DMS 273 treated with DMSO at 0.1 percent for 48 hours (cell line): ENCODE measurements at regions not wholly inside any gene's neighbourhood (a gene's known extent, or its start where the extent isn't known, plus 50 kb on each side); places are given as distances from the start of the nearest gene placed in this dataset.

ENCODE experiments used
- DNase-seq: peaks from one replicate; lab custom pipeline; 2025; lab: John Stamatoyannopoulos, UW

- no peak for DNase-seq
These were observed 207.9 kb downstream of the PTPRU start for GRCh38 chr1:29444081-29444715.

GRCh38 chr1:29441916-29442668 lies 205.8 kb downstream of the PTPRU start:
- no peak for DNase-seq

DNA sequence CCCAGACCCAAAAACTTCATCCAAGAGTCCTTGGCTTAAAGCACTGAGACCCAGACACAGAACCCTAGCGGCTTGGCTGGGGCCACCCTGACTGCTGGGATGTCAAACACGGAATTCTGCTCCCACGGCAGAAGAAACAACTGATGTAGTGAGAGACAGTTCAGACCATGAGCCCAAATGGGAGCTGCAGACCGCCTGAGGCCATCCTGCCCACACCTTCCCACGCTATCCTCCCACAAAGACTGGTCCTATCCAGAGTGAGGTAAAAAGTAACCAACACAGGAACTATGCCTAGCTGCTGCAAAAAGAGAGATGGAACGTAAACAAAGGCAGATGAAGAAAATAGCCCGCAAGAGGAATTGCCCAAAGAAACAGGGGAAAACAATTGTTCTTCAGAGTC lies 203.3 kb downstream of the PTPRU start:
- no peak for DNase-seq

DNA sequence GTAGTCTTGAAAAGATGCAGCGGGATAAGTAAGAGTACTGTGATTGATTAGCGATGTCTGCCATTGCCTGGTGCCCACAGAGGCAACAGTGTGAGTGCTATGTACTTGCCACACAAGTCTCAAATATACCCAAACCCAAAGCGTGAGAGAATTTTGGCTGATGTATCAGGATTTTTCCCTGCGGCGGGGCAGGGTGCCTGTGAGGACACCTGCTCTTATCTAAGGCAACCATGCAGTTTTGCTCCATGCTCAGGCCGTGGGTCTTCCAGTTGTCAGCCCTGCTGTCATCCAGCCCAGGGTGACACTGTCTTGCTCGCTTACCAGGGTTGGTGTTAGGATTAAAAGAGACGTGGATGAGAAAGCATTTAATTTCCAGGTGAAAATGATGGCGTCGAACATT lies 202.7 kb downstream of the PTPRU start:
- no peak for DNase-seq

GRCh38 chr1:29437946-29438345 lies 201.6 kb downstream of the PTPRU start:
- DNase-seq = no peak

GRCh38 chr1:29436181-29436785 lies 200.0 kb downstream of the PTPRU start:
- DNase-seq = no peak

GRCh38 chr1:29433830-29434229 lies 197.5 kb downstream of the PTPRU start:
- DNase-seq = no peak

DNA sequence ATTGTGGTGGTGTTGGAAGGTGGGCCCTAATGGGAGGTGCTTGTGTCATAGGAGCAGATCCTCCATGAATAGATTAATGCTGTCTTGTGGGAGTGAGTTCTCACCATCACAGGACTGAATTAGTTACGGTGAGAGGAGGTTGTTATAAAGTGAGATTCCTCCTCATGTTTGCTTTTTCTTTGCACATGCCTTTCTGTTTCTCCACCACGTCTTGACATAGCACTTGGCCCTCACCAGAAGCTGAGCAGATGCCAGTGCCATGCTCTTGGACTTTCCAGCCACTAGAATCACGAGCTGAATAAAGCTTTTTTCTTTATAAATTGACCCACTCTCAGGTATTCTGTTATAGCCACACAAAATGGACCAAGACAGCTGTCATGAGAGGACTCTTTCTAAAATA lies 194.8 kb downstream of the PTPRU start:
- DNase-seq = no peak

DNA sequence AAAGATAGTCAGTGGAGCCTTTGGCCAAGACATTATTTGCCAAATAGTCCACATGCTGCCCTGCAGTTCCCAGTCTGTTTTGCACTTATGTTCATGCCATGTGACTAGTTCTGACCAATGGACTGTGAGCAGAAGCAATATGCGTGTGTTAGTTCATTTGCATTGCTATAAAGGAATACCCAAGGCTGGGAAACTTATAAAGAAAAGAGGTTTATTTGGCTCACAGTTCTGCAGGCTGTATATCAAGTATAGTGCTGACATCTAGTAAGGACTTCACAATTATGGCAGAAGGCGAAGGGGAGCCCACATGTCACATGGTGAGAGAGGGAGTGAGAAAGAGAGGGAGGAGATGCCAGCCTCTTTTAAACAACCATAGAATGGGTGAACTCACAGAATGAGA lies 193.3 kb downstream of the PTPRU start:
- DNase-seq = no peak

DNA sequence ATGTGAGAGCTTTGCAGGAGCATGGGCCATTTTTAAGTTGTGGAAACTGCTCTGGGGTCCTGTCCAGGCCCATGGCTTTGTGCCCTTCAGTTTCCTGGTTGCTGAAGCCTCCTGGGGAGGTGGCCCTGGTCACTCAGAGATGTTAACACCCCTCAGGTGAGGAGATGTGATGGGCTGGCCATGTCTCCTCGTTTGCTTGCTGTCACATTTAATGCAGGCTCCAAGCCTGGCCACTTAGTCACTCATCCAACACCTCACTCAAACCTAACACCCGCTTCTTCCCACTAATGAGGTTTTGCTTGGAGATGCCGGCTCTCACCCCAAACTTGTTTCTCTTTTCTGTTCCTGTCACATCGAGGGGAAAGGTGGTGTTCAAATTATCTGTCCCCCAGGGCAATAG lies 192.7 kb downstream of the PTPRU start:
- no peak for DNase-seq

- no peak for DNase-seq
These were observed 191.9 kb downstream of the PTPRU start for GRCh38 chr1:29428280-29428615.

DNA sequence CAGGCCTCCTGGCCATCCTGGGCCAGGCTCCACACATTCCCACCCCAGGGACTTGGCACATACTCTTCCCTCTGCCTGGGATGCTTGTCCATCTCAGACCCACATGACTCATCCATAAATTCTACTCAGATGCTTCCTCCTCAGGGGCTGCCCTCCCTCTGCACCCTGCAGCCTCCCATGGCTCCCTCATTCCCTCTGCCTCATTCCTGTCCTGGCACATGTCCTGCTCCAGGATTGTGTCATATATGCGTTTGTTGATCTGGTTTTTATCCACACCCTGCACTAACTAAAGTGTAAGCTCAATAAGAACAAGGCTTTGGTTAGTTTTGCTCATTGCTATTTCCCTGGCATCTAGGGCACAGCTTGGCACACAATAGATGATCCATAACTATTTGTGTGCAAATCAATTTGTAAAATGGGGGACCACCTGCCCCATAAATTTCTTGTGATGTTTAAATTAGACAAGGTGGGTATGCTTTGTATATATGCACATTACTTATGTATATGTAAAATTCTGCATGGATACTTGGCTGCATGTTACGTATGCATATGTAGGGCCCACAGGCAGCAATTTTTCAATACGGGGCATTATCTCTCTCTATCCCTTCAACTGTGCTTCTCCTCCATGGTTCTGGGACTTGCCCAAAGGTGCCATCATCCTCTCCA lies 191.4 kb downstream of the PTPRU start:
- DNase-seq = no peak

- DNase-seq = peak; percentile 84
These were observed 190.5 kb downstream of the PTPRU start for GRCh38 chr1:29426701-29427279.

DNA sequence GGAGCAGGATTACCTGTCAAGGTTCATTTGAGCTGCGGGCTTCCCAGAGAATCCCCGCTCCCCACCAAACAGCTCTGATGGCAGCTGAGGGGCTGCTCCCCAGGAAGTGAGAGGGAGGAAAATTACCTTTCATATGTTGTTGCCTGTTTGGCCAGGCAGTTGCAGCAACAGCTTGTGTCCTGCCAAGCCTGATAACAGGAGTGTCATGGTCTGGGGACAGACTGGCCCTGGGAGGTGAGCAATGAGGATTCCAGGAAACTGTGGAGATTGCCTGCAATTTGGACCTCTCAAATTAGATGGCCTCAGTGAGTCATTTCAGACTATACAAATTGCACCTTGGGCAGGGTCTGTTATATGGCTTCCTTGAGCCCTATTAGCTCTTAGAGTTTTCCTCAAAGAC lies 189.3 kb downstream of the PTPRU start:
- DNase-seq = peak; percentile 24

- DNase-seq = no peak
These were observed 187.9 kb downstream of the PTPRU start for GRCh38 chr1:29424266-29424665.

DNA sequence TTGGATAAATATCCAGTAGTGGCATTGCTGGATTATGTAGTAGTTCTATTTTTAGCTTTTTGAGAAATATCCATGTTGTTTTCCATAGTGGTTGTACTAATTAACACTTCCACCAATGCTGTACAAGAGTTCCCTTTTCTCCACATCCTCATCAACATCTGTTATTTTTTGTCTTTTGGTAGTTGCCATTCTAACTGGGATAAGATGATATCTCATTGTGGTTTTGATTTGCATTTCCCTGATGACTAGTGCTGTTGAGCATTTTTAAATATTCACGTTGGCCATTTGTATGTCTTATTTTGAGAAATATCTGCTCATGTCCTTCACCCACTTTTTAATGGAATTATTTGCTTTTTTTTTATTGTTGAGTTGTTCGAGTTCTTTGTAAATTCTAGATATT lies 183.9 kb downstream of the PTPRU start:
- DNase-seq = no peak

DNA sequence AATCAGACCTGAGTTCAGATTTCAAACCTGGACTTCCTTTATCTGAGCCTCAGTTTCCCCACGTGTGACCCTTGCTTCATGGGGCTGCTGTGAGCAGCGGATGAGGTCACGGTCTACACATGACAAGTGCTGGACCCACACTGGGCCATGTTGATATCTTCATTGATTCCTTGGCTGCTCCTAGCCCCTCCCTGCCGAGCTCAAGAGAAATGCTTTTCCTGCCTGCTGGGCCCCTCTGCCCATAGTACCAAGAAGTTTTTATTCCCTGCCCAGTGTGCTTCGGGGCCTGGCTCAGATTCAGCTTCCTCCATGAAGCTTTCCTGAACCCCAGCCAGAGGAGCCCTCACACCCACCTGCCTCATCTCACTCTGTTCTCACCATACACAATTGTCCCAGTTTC lies 181.6 kb downstream of the PTPRU start:
- DNase-seq = no peak

GRCh38 chr1:29417147-29417858 lies 181.0 kb downstream of the PTPRU start:
- DNase-seq = no peak

GRCh38 chr1:29416267-29417146 lies 180.2 kb downstream of the PTPRU start:
- no peak for DNase-seq

DNA sequence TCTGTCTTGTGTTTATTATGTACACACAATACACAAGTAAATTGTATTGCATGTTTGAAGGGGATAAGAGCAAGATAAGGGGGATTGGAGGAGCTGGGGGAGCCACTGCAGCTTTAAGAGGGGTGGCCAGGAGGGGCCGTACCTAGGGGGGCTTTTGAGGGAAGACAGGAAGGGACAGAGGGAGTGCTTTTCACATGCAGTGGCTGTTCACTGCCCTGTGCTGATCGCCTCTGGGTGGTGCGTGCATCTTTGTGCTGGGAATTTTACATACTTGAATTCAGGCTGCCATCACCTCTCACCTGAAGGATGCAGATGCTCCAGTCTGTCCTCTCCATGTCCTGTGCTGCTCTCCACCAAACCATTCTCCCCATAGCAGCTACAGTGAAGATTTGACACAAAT lies 179.5 kb downstream of the PTPRU start:
- no peak for DNase-seq
